DMS53 (cell line): ENCODE measurements at regions not wholly inside any gene's neighbourhood (a gene's known extent, or its start where the extent isn't known, plus 50 kb on each side); places are given as distances from the start of the nearest gene placed in this dataset.
A peak's percentile ranks its signal among the peaks of the same experiment; 100 is the strongest.
"Not testable (repeated sequence)": the region's sequence is repeated elsewhere in the genome, so short reads cannot be mapped to it uniquely, and the experiment has no call there.

ENCODE experiments used
- DNase-seq: peaks from one replicate; lab custom pipeline; 2025; lab: John Stamatoyannopoulos, UW

GRCh38 chr10:36764823-36765222 is 360.6 kb upstream of the ANKRD30A start:
- DNase-seq = no peak

DNA sequence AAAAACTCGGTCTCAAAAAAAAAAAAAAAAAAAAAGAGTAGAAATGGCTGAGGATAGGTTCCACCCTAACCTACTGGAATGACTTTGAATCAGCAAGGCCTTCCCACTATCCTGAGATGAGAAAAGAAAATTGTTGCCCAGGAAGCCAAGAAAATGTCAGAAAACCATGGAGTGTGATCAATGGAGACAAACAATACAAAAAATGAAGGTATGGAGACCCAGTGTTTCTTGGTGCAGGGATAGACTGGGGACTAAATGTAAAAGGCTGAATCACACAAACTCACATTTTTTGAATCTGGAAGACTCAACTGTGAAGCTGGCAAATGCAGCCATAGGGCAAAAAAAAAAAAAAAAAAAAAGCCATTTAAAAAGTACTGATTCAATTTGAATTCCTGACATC is 364.3 kb upstream of the ANKRD30A start:
- DNase-seq = no peak

DNA sequence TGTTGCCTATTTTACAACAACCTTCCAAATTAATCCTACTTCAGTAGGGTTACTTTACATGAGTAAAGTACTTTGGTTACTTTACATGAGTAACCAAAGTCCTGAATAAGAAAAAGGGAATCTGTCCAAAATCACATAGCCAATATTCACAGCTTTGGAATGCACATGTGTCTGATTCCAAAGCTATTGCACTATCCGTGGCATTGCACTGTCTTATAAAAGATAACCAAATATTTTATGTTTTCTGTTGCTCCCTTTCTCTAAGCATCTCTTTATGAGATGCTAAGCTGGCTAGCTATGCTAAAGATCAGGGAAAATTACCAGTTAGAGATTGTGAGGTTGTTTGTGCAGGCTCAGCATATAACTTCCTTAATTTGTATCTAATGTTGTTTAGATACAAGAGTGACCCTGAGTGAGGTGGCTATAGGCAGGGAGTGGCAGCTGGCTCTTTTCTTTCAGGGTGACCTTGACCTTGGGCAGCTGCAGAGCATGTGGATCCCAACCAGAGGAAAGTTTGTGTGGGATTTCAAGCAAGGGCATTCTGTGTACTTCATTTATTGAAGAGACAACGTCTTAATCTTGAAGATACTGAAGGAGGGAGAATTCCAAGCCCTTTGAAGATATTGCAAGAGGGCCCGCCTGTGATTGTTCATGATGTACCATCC is 366.1 kb upstream of the ANKRD30A start:
- no peak for DNase-seq

DNA sequence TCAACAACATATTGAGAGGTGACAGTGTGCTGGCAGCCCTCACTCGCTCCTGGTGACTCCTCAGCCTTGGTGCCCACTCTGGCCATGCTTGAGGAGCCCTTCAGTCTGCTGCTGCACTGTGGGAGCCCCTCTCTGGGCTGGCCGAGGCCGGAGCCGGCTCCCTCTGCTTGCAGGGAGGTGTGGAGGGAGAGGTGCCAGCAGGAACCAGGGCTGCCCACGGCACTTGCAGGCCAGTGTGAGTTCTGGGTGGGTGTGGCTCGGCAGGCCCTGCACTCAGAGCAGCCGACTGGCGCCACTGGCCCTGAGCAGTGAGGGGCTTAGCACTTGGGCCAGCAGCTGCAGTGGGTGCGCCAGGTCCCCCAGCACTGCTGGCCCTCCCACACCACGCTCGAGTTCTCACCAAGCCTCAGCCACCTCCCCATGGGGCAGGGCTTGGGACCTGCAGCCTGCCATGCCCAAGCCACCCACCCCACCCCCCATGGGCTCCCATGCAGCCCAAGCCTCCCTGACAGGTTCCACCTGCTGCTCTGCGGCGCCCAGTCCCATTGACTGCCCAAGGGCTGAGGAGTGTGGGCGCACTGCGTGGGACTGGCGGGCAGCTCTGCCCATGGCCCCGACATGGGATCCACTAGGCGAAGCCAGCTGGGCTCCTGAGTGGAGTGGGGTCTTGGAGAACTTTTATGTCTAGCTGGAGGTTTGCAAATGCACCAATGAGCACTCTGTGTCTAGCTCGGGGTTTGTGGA is 377.1 kb upstream of the ANKRD30A start:
- no peak for DNase-seq

DNA sequence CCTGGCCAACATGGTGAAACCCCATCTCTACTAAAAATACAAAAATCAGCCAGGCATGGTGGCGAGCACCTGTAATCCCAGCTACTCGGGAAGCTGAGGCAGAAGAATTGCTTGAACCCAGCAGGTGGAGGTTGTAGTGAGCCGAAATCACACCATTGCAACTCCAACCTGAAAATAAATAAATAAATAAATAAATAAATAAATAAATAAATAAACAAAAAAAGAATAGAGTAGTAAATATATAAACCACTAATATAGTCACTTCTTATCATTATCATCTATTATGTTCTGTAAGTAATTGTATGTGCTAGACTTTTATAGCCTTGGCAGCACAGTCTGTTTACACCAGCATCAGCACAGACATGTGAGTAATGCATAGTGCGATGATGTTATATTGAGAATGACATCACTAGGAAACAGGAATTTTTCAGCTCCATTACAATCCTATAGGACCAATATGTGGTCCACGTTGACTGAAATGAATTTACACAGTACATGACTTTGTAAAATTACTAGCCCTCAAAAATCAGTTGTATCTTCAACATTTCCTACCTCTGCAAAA is 385.4 kb upstream of the ANKRD30A start:
- no peak for DNase-seq

- DNase-seq = peak; percentile 21
These were observed 386.5 kb upstream of the ANKRD30A start for GRCh38 chr10:36738738-36739431.

DNA sequence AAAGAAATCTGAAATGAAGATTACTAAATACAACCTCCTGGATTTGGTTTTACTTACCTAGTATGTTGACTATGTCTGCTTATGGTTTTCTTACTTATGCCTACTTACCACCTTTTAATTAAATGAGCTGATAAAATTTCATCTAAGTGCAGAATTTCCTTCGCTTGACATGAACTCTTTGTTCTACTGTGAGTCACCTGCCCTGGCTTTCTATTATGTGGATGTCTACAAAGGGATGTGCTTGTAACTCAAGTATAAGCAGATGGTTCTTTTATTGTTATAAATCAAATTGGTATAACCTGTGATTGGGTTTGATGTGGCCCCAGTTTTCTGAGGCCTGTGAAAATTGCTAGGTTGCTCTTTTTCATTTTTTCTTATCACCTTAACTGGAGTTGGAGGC is 389.1 kb upstream of the ANKRD30A start:
- no peak for DNase-seq

- DNase-seq = not testable (repeated sequence)
These were observed 390.8 kb upstream of the ANKRD30A start for GRCh38 chr10:36734590-36734989.

DNA sequence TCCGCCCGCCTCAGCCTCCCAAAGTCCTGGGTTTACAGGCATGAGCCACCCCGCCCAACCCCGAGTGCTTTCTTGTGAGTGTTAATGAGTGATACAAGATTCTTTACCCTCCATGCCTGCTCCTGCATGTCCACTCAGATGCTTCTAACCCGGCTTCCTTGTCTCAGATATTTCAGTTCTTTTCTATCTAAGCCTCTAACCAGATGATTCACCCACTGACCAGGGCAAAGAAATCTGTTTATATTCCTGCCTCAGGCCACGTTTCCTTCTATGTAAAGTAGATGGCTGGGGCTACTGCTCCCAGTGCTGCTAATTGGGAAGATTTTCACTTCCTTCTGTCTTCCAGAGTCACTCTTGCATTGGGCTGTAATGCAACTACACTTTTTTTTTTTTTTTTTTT is 395.1 kb upstream of the ANKRD30A start:
- no peak for DNase-seq

DNA sequence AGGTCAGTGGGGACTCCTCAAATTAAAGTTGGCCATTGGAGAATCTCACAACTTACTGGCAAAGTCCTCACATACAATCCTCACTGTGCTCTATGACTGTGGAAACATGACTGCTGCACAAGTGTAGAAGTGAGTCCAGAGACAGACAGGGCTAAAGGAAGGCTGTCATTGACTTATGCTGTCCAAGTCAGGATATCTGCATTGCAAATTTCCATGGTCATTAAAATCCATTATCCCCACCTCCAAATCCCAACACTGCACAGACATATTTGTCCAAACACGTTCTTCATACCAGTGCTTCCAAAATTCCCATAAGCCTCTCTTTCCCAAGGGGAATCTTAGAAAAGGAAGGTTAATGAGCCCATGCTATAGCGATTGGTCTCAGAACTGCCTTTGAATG is 396.8 kb upstream of the ANKRD30A start:
- no peak for DNase-seq

GRCh38 chr10:36725581-36726520 is 399.5 kb upstream of the ANKRD30A start:
- peak; percentile 16 for DNase-seq

DNA sequence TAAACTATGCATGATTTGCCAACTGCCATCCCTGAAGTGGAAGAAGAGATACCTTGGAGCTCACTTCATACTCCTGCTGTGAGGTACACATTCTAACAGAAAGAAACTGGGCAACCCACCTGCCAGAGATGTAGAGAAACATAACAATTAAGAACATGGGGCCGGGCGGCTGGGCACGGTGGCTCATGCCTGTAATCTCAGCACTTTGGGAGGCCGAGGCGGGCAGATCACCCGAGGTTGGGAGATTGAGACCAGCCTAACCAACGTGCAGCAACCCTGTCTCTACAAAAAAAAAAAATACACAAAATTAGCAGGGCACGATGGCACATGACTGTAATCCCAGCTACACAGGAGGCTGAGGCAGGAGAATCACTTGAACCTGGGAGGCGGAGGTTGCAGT is 402.6 kb upstream of the ANKRD30A start:
- no peak for DNase-seq

DNA sequence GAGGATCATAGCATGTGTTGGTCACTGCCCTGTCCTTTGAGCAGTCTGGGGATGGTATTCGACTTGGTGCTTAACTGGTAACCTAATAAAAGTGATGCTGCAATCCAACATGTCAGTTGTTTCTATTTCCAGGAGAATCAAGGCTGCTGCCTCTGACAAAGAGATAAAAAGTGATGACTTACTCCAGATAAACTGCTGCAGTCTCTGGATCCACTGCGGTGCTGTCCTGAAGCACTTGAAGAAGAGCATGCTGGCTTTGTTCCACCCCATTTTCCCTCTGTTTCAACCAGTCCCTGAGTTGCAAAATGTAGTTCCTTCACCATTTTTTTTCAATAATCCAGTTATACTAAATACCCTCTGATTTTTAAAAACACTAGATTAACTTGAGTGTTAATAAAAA is 403.5 kb upstream of the ANKRD30A start:
- no peak for DNase-seq

DNA sequence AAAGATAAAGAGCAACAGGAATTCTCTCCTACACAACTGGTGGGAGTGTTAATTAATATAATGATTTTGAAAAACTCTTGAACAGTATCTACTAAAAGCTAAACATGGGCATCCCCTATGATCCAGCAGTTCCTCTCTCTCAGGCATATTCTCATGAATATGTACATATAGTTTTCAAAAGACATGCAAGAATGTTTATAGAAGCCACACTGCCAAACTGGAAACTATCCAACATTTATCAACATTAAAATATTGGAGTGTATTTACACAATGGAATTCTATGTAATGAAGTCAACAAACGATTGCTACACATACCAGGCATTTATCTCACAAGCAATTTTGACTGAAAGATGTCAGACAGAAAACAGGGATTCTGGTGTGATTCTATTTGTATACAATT is 404.5 kb upstream of the ANKRD30A start:
- no peak for DNase-seq

GRCh38 chr10:36717118-36717517 is 408.3 kb upstream of the ANKRD30A start:
- no peak for DNase-seq

- no peak for DNase-seq
These were observed 409.1 kb upstream of the ANKRD30A start for GRCh38 chr10:36716291-36716690.

DNA sequence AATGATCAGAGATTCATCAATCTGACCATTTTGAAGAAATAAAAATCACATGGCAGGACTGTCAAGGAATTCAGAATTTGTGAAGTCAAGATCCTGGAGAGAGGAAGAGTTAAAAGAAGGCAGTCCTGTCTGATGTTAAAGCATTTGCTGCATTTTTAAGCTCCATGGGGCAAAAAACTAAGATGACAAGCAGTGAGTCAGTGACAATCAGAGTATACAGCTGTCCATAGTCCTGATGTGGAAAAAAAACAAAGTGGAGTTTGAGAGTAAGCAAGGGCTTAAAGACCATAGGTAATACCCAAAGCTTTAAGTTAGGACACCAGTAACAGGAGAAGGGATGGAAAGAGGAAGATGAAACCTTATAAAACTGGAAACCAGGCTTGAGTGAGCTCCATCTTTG is 412.7 kb upstream of the ANKRD30A start:
- DNase-seq = no peak

DNA sequence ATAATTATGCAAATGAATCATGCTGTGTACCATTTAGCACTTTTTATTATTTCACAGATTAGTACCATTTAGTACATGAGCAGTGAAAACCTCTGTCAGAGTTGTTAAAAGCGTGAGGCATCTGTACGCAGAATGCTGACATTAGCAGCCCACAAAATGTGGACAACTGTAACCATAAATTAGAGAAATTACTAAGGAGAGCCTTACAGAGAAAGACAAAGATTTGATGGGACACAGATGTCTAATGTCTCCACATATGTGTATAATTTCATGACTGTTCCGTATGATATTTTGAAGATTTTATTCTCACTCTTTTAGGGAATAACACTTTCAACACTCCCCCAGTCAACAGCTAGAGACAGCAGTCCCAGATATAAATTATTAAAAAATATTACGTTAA is 414.0 kb upstream of the ANKRD30A start:
- DNase-seq = no peak

GRCh38 chr10:36704124-36704523 is 421.3 kb upstream of the ANKRD30A start:
- DNase-seq = no peak

DNA sequence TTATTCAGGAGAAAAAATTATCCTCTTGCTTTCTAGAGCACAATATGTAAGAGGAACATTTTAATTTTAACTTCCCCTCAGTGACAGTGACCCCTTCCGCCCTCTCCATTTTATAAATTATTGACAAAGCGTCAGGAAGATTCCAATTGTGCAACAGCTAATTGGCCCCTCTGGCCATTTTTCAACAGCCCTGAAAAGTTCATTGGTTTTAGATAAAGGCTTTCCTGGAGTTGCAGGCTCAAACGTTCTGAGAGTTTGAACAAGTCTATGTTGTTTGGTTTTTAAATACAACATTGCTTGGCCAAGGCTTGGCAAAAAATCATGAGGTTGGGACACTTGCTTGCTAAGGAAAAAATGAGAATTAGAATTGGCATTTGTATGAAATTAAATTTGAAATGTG is 422.2 kb upstream of the ANKRD30A start:
- no peak for DNase-seq

GRCh38 chr10:36700123-36700522 is 425.3 kb upstream of the ANKRD30A start:
- no peak for DNase-seq

DNA sequence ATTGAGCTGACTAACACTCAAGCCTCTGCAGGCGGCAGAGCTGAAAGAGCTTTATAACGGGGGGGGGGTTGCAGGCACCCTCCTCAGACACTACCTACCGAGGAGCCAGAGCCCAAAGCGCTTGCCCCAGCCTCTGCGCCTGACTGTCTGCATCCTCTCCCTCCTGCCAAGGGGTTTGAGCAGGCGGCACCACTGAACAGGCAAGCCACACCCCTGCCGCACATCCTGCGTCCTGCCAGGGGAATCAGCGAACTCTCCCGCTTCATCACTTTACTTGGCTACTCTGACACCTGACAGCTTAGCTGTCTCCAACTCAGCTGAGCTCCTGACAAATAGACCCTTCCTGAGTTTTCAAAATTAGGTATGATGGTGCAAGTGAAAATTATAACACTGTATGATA is 432.6 kb upstream of the ANKRD30A start:
- DNase-seq = no peak
